ENCODE measurements at regions not wholly inside any gene's neighbourhood (a gene's known extent, or its start where the extent isn't known, plus 50 kb on each side); places are given as distances from the start of the nearest gene placed in this dataset.

- Mint-ChIP-seq H3K4me3 (ENCODE audit: unreplicated experiment) (no peak overlapping the region), H3K4me1 (ENCODE audit: low read depth, unreplicated experiment) (peaks cover 6% of the 10 kb centered on the region)
These were observed 350.3 kb downstream of the GADD45G start for GRCh38 chr9:89955144-89955543.

GRCh38 chr9:89955626-89956025, 350.8 kb downstream of the GADD45G start:
- H3K27me3 Mint-ChIP-seq (ENCODE audit: unreplicated experiment), result peaks cover 6% of the 10 kb centered on the region
- peaks cover 6% of the 10 kb centered on the region for H3K4me1 Mint-ChIP-seq (ENCODE audit: low read depth, unreplicated experiment)
- no peak overlapping the region for H3K4me3 Mint-ChIP-seq (ENCODE audit: unreplicated experiment)
- no peak overlapping the region for H3K27ac Mint-ChIP-seq (ENCODE audit: unreplicated experiment)
- H3K9me3 Mint-ChIP-seq (ENCODE audit: unreplicated experiment), result peaks cover 6% of the 10 kb centered on the region
- no peak for TF ChIP-seq CTCF (IDR thresholded peaks at IDR 0.05; ENCODE audit: partially characterized antibody, unreplicated experiment)
- no peak for DNase-seq
- no peaks in the 10 kb centered on the region for H3K36me3 Mint-ChIP-seq (ENCODE audit: unreplicated experiment)

More at GRCh38 chr9:89955144-89955543, 350.3 kb downstream of the GADD45G start:
- H3K9me3 Mint-ChIP-seq (ENCODE audit: unreplicated experiment), result peaks cover 6% of the 10 kb centered on the region
- H3K27ac Mint-ChIP-seq (ENCODE audit: unreplicated experiment), result no peak overlapping the region
- no peak for TF ChIP-seq CTCF (IDR thresholded peaks at IDR 0.05; ENCODE audit: partially characterized antibody, unreplicated experiment)
- H3K36me3 Mint-ChIP-seq (ENCODE audit: unreplicated experiment), result no peaks in the 10 kb centered on the region
- peaks cover 6% of the 10 kb centered on the region for H3K27me3 Mint-ChIP-seq (ENCODE audit: unreplicated experiment)
- DNase-seq, result no peak

GRCh38 chr9:89956331-89956730, 351.5 kb downstream of the GADD45G start:
- Mint-ChIP-seq H3K9me3 (ENCODE audit: unreplicated experiment) (peaks cover 6% of the 10 kb centered on the region), H3K27me3 (ENCODE audit: unreplicated experiment) (peaks cover 6% of the 10 kb centered on the region), H3K36me3 (ENCODE audit: unreplicated experiment) (no peaks in the 10 kb centered on the region), H3K4me3 (ENCODE audit: unreplicated experiment) (no peak overlapping the region), H3K27ac (ENCODE audit: unreplicated experiment) (no peak overlapping the region), H3K4me1 (ENCODE audit: low read depth, unreplicated experiment) (peaks cover 6% of the 10 kb centered on the region)
- no peak for DNase-seq
- no peak for TF ChIP-seq CTCF (IDR thresholded peaks at IDR 0.05; ENCODE audit: partially characterized antibody, unreplicated experiment)

GRCh38 chr9:89956907-89957306, 352.1 kb downstream of the GADD45G start:
- Mint-ChIP-seq H3K4me3 (ENCODE audit: unreplicated experiment) (no peak overlapping the region), H3K9me3 (ENCODE audit: unreplicated experiment) (peaks cover 6% of the 10 kb centered on the region), H3K27ac (ENCODE audit: unreplicated experiment) (no peak overlapping the region), H3K36me3 (ENCODE audit: unreplicated experiment) (no peaks in the 10 kb centered on the region), H3K27me3 (ENCODE audit: unreplicated experiment) (peaks cover 3% of the 10 kb centered on the region), H3K4me1 (ENCODE audit: low read depth, unreplicated experiment) (peaks cover 6% of the 10 kb centered on the region)
- no peak for DNase-seq
- TF ChIP-seq CTCF (IDR thresholded peaks at IDR 0.05; ENCODE audit: partially characterized antibody, unreplicated experiment), result no peak

- no peak for TF ChIP-seq CTCF (IDR thresholded peaks at IDR 0.05; ENCODE audit: partially characterized antibody, unreplicated experiment)
- peaks cover 6% of the 10 kb centered on the region for H3K9me3 Mint-ChIP-seq (ENCODE audit: unreplicated experiment)
- DNase-seq, result no peak
- no peak overlapping the region for H3K4me3 Mint-ChIP-seq (ENCODE audit: unreplicated experiment)
- peaks cover 2% of the 10 kb centered on the region for H3K27me3 Mint-ChIP-seq (ENCODE audit: unreplicated experiment)
- peaks cover 6% of the 10 kb centered on the region for H3K4me1 Mint-ChIP-seq (ENCODE audit: low read depth, unreplicated experiment)
- H3K36me3 Mint-ChIP-seq (ENCODE audit: unreplicated experiment), result no peaks in the 10 kb centered on the region
- no peak overlapping the region for H3K27ac Mint-ChIP-seq (ENCODE audit: unreplicated experiment)
These were observed 353.3 kb downstream of the GADD45G start for GRCh38 chr9:89958086-89958485.

Measured in glutamatergic neuron (in vitro differentiated cells).